K562 (cell line): ENCODE measurements at regions not wholly inside any gene's neighbourhood (a gene's known extent, or its start where the extent isn't known, plus 50 kb on each side); places are given as distances from the start of the nearest gene placed in this dataset.
"Not testable (repeated sequence)": the region's sequence is repeated elsewhere in the genome, so short reads cannot be mapped to it uniquely, and the experiment has no call there.

Experiments
- ATAC-seq: fragments of 200-7000 bp; cut with Tn5 transposase; 3 replicates; pipeline ENCODE4 v1.9.1; 2020; ENCODE audit warnings: moderate library complexity
- BruUV-seq: library from RNA; stranded (reverse); fragments of 400-500 nt; replicated peaks from 2 replicates; lab custom pipeline; 2021; lab: Mats Ljungman, UMichigan
- CTCF ChIA-PET: fragments of 300-600 bp; formaldehyde crosslinking; extraction: SDS; loops from one replicate; lab custom pipeline; 2021; ENCODE audit warnings: low intra/inter-chr PET ratio; lab: Yijun Ruan, JAX
- POLR2A ChIA-PET: fragments of 300-600, 350-650 bp; sonication (Branson Sonifier 250); formaldehyde crosslinking; extraction: SDS; loops from one replicate; lab custom pipeline; 2021; ENCODE audit warnings: antibody characterized with exemption, inconsistent platforms; lab: Yijun Ruan, JAX
- DNase-seq, 4 experiments: peaks; one replicate each; pipeline versions ENCODE4 v3.0.0 to v3.0.0-alpha.2; 2011 to 2018; ENCODE audit warnings: low spot score in 3 of 4, mixed read lengths in 3 of 4; ENCODE audit errors: extremely low read depth in 1 of 4
- FAIRE-seq: peaks from 2 replicates; lab custom pipeline; 2011; peaks lifted over from hg19 to GRCh38; lab: Jason Lieb, UNC
- H2AFZ ChIP-seq: 2 replicates; pipeline ENCODE4 v1.6.0; 2011; ENCODE audit warnings: low read depth, low read length, control low read depth, inconsistent platforms
- H3K27ac ChIP-seq: fragments of 200-600 bp; 3 replicates; pipeline ENCODE4 v1.8.0; 2011; ENCODE audit warnings: low read depth, mild to moderate bottlenecking, control low read depth, inconsistent platforms, low read length, moderate library complexity, mixed read lengths; ENCODE audit errors: extremely low read depth
- H3K27me3 ChIP-seq, 2 experiments: fragments of 300-600 bp in 1 of 2; 2 replicates in 1 of 2; 3 replicates in 1 of 2; pipeline versions ENCODE4 v1.6.0 to v1.8.0; 2011; ENCODE audit warnings: inconsistent platforms in 2 of 2, low read length in 2 of 2, mild to moderate bottlenecking in 1 of 2, mixed read lengths in 1 of 2, moderate library complexity in 1 of 2; ENCODE audit not compliant: control insufficient read depth in 2 of 2, insufficient read depth in 2 of 2
- H3K36me3 ChIP-seq: fragments of 300-600 bp; 3 replicates; pipeline ENCODE4 v1.8.0; 2011; ENCODE audit warnings: mild to moderate bottlenecking, low read length, inconsistent platforms; ENCODE audit not compliant: control insufficient read depth, insufficient read depth
- H3K4me1 ChIP-seq, 2 experiments: fragments of 200-600 bp in 1 of 2; replicated peaks in 1 of 2; 2 replicates in 1 of 2; 3 replicates in 1 of 2; pipeline versions ENCODE4 v1.5.1 to v1.8.0; 2011; ENCODE audit warnings: inconsistent platforms in 2 of 2, low read length in 2 of 2, mild to moderate bottlenecking in 1 of 2, mixed read lengths in 1 of 2, moderate library complexity in 1 of 2; ENCODE audit not compliant: control insufficient read depth in 2 of 2, insufficient read depth in 2 of 2
- H3K4me2 ChIP-seq: 2 replicates; pipeline ENCODE4 v1.6.1; 2011; ENCODE audit warnings: low read length, control low read depth, inconsistent platforms, mixed read lengths; ENCODE audit not compliant: insufficient read depth
- H3K4me3 ChIP-seq: fragments of 200-600 bp; sonication (generic), shearing (Covaris generic); 2 replicates; pipeline ENCODE4 v1.5.1; 2016; ENCODE audit warnings: control low read depth, inconsistent platforms
- H3K79me2 ChIP-seq: fragments of 200-600 bp; 3 replicates; pipeline ENCODE4 v1.8.0; 2011; ENCODE audit warnings: low read length, inconsistent platforms; ENCODE audit not compliant: control insufficient read depth, insufficient read depth
- H3K9ac ChIP-seq, 2 experiments: 2 replicates each; pipeline versions ENCODE4 v1.6.0 to v1.6.1; 2011; ENCODE audit warnings: low read depth in 2 of 2, low read length in 2 of 2, control low read depth in 1 of 2, inconsistent platforms in 1 of 2, mild to moderate bottlenecking in 1 of 2, mixed read lengths in 1 of 2; ENCODE audit not compliant: insufficient read depth in 1 of 2
- H3K9me1 ChIP-seq: one replicate; pipeline ENCODE4 v1.6.0; 2011; ENCODE audit warnings: inconsistent platforms, mild to moderate bottlenecking, low read length, moderate library complexity; ENCODE audit not compliant: control insufficient read depth, insufficient read depth
- H3K9me3 ChIP-seq: replicated peaks from 2 replicates; pipeline ENCODE4 v1.5.1; 2011; ENCODE audit warnings: low read depth, low read length, inconsistent platforms; ENCODE audit not compliant: control insufficient read depth, insufficient read depth
- H4K20me1 ChIP-seq: replicated peaks from 2 replicates; pipeline ENCODE4 v1.6.1; 2011; ENCODE audit warnings: low read length, inconsistent platforms, mixed read lengths; ENCODE audit not compliant: control insufficient read depth, insufficient read depth
- CCAR2 ChIP-seq: fragments of 200-400 bp; formaldehyde crosslinking; IDR thresholded peaks from 2 replicates; pipeline ENCODE4 v1.6.1; 2017; ENCODE audit warnings: mild to moderate bottlenecking, low read depth, low read length
- FUS ChIP-seq: fragments of 200-400 bp; formaldehyde crosslinking; optimal IDR thresholded peaks from 2 replicates; pipeline ENCODE3; 2017; ENCODE audit warnings: low read depth, low read length
- MEF2A ChIP-seq: IDR thresholded peaks from 2 replicates; pipeline ENCODE4 v1.6.1; 2011; ENCODE audit warnings: low read depth, mild to moderate bottlenecking, low read length, moderate library complexity; ENCODE audit not compliant: control insufficient read depth
- MEIS2 ChIP-seq: fragments of 450-650 bp; IDR thresholded peaks from 2 replicates; pipeline ENCODE4 v1.6.1; 2014; ENCODE audit warnings: mild to moderate bottlenecking; ENCODE audit not compliant: partially characterized antibody
- SMARCB1 ChIP-seq: IDR thresholded peaks from 2 replicates; pipeline ENCODE4 v1.6.1; 2011; ENCODE audit warnings: improper control_type of control experiment, low read depth; ENCODE audit not compliant: insufficient read length
- SOX6 ChIP-seq: fragments of 450-650 bp; IDR thresholded peaks from 2 replicates; pipeline ENCODE4 v1.6.1; 2014; ENCODE audit warnings: mild to moderate bottlenecking
- TAL1 ChIP-seq: fragments of 450-650 bp; IDR thresholded peaks from 2 replicates; pipeline ENCODE4 v1.6.1; 2016; ENCODE audit warnings: mild to moderate bottlenecking
- ZFX ChIP-seq: sonication (generic); formaldehyde crosslinking; IDR thresholded peaks from 2 replicates; pipeline ENCODE4 v1.8.0; 2022; ENCODE audit warnings: mild to moderate bottlenecking, missing genetic modification reagents, moderate library complexity
- ZNF124 ChIP-seq: sonication (generic); formaldehyde crosslinking; IDR thresholded peaks from 2 replicates; pipeline ENCODE4 v1.8.1; 2022; ENCODE audit warnings: missing genetic modification reagents
- WGBS: fragments of 100-300 bp; shearing (Covaris generic); methylation state at CpG from one replicate; pipeline ENCODE4 v1.1.6; 2016; ENCODE audit warnings: low coverage, mixed read lengths; ENCODE audit not compliant: insufficient coverage; ENCODE audit errors: missing lambda C conversion rate; 5-methylcytosine and 5-hydroxymethylcytosine counted together
- in situ Hi-C: fragments of 300-500 bp; cut with MboI; formaldehyde crosslinking; loops from 4 replicates; pipeline ENCODE4 v1.15.0; 2018; ENCODE audit warnings: inconsistent platforms, mixed read lengths
- intact Hi-C: fragments of 100-400 bp; cut with micrococcal nuclease; formaldehyde crosslinking; loops from 2 replicates; pipeline ENCODE4 v1.14.2; 2022

- TF ChIP-seq FUS, result no peak
- peak; percentile 70 for TF ChIP-seq TAL1
- peak; percentile 47; the same call in 1 of the 2 replicates for TF ChIP-seq SOX6
- no peak for TF ChIP-seq ZFX
- TF ChIP-seq MEF2A, result no peak
- TF ChIP-seq SMARCB1, result no peak
- no peak for TF ChIP-seq ZNF124
- no peak for TF ChIP-seq CCAR2
Observed at GRCh38 chr12:92233346-92234015, 87.8 kb upstream of the BTG1 start (continued).

- in situ Hi-C loops, result not testable (repeated sequence)
- POLR2A ChIA-PET, result interaction anchor here (1.0 to 1.9 kb wide), 2 partner anchors 87 to 89 kb away, joined by 3 to 9 read pairs; partner anchors contain the start of gene BTG1
Observed at GRCh38 chr12:92232371-92232932, 86.8 kb upstream of the BTG1 start.

GRCh38 chr12:92231945-92232344, 86.3 kb upstream of the BTG1 start:
- H3K9me3 ChIP-seq, H3K79me2 ChIP-seq, H3K27ac ChIP-seq, H3K36me3 ChIP-seq, H3K4me2 ChIP-seq, DNase-seq, H3K9me1 ChIP-seq, ATAC-seq, CTCF ChIA-PET, BruUV-seq, H4K20me1 ChIP-seq, H2AFZ ChIP-seq, H3K27me3 ChIP-seq, H3K4me3 ChIP-seq, in situ Hi-C loops, H3K9ac ChIP-seq: not testable (repeated sequence)
- H3K4me1 ChIP-seq, result peaks cover 0 to 12% of the 10 kb centered on the region in 2 experiments; a peak in 4 of 5 replicates
- intact Hi-C loops, result loop anchor here (5.0 to 10.0 kb wide), 2 partner anchors 85 to 173 kb away; partner anchors contain the start of gene BTG1
- POLR2A ChIA-PET, result interaction anchor here (1.5 kb wide), 1 partner anchor 87 kb away, joined by 5 read pairs; no protein-coding TSS in a partner anchor
- FAIRE-seq, result peak; percentile 62
- WGBS, result 42% methylated on average over 2 of the region's 3 CpGs

More at GRCh38 chr12:92232371-92232932, 86.8 kb upstream of the BTG1 start:
- H3K9me1 ChIP-seq, H3K27ac ChIP-seq, H3K36me3 ChIP-seq, H2AFZ ChIP-seq, H3K9ac ChIP-seq, DNase-seq, BruUV-seq, H4K20me1 ChIP-seq, H3K27me3 ChIP-seq, CTCF ChIA-PET, H3K79me2 ChIP-seq, H3K4me3 ChIP-seq, ATAC-seq, FAIRE-seq, H3K4me2 ChIP-seq, H3K9me3 ChIP-seq: not testable (repeated sequence)
- peak; percentile 36 for TF ChIP-seq MEIS2
- intact Hi-C loops, result loop anchor here (5.0 to 10.0 kb wide), 2 partner anchors 85 to 172 kb away; partner anchors contain the start of gene BTG1
- peaks cover 0 to 12% of the 10 kb centered on the region in 2 experiments; a peak in 4 of 5 replicates for H3K4me1 ChIP-seq
- no CpG with 5 or more reads among the region's 2 CpGs for WGBS
